LNCAP (cell line): ENCODE measurements at regions not wholly inside any gene's neighbourhood (a gene's known extent, or its start where the extent isn't known, plus 50 kb on each side); places are given as distances from the start of the nearest gene placed in this dataset.

Experiments
- TF ChIP-seq, protein P1 (sequence below): fragments of 450-650 bp; IDR thresholded peaks from 2 replicates; pipeline ENCODE4 v1.5.1; 2017; ENCODE audit warnings: mild to moderate bottlenecking

DNA sequence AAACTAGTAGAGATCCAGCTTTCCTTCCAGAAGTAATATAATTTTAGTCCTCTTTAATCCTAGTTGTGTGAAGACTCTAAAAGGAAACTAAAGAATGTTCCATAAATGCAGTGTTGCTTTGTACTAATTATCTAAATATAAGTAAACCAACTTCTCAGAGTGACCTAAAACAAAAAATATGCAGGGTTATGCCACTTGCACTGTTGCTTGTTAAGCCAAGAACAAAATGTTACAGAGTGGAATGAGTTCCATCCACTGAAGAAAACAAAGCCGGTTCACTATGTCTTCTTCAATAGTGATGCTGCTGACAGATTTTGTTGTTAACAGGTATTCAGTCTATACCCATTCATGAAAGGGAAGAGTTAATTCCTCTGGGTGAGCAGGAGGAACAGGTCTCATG, 252.0 kb upstream of the DIAPH2 start:
- TF ChIP-seq, protein P1, sequence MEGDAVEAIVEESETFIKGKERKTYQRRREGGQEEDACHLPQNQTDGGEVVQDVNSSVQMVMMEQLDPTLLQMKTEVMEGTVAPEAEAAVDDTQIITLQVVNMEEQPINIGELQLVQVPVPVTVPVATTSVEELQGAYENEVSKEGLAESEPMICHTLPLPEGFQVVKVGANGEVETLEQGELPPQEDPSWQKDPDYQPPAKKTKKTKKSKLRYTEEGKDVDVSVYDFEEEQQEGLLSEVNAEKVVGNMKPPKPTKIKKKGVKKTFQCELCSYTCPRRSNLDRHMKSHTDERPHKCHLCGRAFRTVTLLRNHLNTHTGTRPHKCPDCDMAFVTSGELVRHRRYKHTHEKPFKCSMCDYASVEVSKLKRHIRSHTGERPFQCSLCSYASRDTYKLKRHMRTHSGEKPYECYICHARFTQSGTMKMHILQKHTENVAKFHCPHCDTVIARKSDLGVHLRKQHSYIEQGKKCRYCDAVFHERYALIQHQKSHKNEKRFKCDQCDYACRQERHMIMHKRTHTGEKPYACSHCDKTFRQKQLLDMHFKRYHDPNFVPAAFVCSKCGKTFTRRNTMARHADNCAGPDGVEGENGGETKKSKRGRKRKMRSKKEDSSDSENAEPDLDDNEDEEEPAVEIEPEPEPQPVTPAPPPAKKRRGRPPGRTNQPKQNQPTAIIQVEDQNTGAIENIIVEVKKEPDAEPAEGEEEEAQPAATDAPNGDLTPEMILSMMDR, result no peak

DNA sequence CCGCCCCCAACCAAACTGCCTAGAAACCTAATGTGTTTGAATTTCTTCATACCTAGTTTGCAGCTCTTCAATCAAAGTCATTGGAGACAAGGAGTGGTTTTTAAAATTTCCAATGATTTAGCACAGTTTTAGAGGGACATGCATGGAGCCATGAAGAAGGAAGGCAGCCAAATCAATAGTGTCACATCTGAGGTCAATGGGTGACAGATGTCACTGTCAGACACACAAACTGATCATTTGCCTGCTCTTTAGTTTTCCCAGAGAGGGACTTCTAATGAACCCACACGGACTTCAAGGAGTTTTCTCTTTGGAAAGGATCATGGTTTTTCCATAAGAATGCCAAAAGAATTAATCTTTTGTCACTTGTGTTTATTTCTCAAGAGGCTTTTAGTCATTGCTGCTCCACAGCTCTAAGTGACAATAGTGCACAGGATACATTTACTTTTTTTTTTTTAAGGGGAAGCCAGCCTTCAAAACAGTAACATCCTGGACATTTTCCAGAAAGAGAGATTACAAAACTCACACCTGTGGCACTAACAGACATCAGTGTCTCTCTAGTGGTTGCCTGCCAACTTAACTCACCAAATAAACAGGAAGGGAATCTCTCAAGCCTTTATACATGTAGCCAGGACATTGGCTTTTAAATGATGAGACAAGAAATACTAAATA, 251.1 kb upstream of the DIAPH2 start:
- TF ChIP-seq, protein P1, result no peak

DNA sequence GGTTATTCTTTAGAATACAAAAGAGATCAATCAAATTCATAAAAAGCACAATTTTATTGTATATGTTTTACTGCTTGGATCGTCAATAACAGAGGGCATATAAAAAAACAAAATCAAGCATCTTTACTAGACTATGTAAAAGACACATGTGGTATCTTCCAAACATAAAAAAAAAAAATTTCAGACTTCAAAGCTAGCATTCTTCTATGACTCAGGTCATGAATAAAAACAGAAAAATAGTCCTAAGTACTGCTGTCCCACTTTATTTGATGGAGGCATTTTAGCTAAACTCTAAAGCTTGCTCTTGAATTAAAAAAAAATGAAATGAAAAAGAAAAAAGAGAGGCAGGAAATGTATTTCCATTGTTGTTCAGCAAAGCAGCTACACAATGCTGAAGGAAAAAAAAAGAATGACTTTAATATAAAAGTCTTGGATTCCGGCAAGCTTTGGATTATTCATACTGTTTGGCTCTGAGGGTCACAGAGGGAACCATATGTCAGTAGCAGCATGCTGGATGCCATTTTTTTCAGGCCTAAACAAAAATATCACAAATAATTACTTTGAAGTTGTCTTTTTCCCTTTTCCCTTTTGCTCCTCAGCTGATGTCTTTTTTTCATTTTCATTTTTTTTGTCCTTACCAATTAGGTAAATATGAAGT, 249.1 kb upstream of the DIAPH2 start:
- TF ChIP-seq, protein P1, result no peak

DNA sequence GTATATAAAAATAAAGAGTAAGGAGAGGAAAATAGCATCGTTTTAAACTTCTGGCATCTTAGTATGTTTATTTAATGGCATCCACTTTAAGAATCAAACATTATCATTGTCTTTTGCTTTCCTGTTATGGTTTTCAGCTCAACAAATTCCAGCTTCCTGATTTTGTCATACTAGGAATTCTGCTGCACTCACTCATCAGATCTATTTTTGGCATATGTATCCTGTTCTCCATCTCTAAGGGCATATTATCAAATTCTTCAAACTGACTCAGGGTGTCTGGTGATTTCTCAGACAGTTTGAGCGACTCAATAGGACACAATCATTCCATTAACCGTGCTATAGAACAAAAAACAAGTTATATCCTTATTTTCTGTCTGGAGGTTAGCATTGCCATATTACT, 248.5 kb upstream of the DIAPH2 start:
- TF ChIP-seq, protein P1, result no peak

DNA sequence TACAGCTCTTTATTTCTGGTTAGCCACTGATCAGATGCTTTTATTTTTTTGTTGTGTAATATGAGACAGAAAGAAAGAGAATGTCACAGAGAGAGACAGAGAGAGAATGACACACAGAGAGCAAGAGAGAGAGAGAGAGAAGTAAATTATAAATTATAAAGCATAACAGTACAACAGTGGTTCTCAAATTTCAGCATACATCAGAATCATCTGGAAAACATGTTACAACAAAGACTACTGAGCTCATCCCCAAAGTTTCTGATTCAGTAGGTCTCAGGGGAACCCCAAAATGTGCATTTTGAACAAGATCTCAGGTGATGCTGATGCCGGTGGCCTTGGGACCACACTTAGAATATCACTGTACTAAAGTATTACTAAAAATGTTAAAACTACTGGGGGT, 245.8 kb upstream of the DIAPH2 start:
- TF ChIP-seq, protein P1, result no peak

DNA sequence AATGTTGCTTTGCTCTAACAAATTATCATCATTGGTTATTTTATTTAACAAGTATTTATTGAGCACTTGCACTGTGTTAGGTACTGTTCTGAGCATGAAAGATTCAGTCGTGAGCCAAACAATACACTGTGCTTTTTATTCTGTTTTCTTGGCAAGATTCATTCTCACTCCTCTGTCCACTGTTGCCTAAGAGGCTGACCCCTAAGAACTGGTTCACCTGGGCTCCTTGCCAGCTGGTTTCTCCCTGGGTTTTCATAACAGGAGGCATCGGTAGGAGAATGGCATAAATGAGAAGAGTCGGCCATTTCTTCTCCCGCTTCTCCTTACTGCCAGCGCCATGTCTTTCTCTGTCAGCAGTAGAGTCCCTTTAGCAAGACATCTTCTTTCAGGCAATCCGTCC, 243.7 kb upstream of the DIAPH2 start:
- TF ChIP-seq, protein P1, result no peak

DNA sequence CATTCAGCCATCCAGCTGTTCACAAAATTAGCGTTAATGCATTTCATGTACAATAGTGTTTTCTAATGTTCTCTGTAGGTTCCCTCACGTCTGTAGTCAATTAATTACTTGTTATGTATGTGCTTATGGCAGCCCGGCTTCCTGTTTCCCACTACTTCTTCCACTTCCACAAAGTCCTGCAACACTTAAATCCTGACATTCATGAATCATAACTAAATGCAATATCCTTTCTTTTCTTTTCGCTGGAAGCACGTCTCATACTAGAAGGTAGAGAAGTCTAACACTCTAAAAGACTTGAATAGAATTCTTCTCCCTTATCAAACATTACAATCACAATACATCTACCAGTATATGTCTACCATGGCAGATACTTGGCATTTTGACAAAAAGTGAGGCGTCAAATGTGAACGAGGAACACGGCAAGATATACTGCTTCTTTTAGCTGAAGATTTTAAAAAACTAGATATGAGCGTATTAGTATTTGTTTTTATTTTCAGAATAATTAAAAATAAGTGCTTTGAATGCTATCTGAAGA, 239.0 kb upstream of the DIAPH2 start:
- TF ChIP-seq, protein P1, result no peak
